ENCODE measurements at regions not wholly inside any gene's neighbourhood (a gene's known extent, or its start where the extent isn't known, plus 50 kb on each side); places are given as distances from the start of the nearest gene placed in this dataset.

GRCh38 chr13:31456056-31456455 lies 256.3 kb downstream of the B3GLCT start:
- H3K4me2 ChIP-seq (ENCODE audit: insufficient read depth in 1 of 2, low read depth in 2 of 2, low read length in 2 of 2) = no peak overlapping the region
- no peaks in the 10 kb centered on the region for H3K4me1 ChIP-seq (replicated peaks in 1 of 4; ENCODE audit: control insufficient read depth in 3 of 4, insufficient read depth in 4 of 4, low read length in 3 of 4)
- H3K4me3 ChIP-seq (ENCODE audit: extremely low read depth in 1 of 4, insufficient read depth in 2 of 4, low read depth in 3 of 4, low read length in 4 of 4) = no peak overlapping the region
- H4K5ac ChIP-seq (ENCODE audit: insufficient read length, low read depth, low read length) = no peak overlapping the region
- no peaks in the 10 kb centered on the region for H3K79me2 ChIP-seq (ENCODE audit: control insufficient read depth in 1 of 2, insufficient read depth in 2 of 2, low read length in 2 of 2)
- H3K14ac ChIP-seq (ENCODE audit: insufficient read length) = no peak overlapping the region
- no peaks in the 10 kb centered on the region for H3K27me3 ChIP-seq (replicated peaks in 1 of 4; ENCODE audit: control insufficient read depth in 3 of 4, extremely low read depth in 1 of 4, insufficient read depth in 3 of 4, low read length in 3 of 4)
- H2AK5ac ChIP-seq (ENCODE audit: low read depth, low read length) = no peak overlapping the region
- no peaks in the 10 kb centered on the region for H3K23me2 ChIP-seq (ENCODE audit: low read depth, low read length)
- no peak overlapping the region for H3K27ac ChIP-seq (ENCODE audit: low read depth, low read length)
- no peak overlapping the region for H3K56ac ChIP-seq (replicated peaks; ENCODE audit: insufficient read length, low read depth, low read length)
- no peaks in the 10 kb centered on the region for H4K20me1 ChIP-seq (replicated peaks in 1 of 2; ENCODE audit: control insufficient read depth in 1 of 2, insufficient read depth in 2 of 2, low read length in 2 of 2)
- ChIA-PET CTCF (ENCODE audit: partially characterized antibody) (interaction anchor here (0.7 to 1.4 kb wide), 3 partner anchors 8 to 255 kb away, joined by 3 to 4 read pairs (median 3); no protein-coding TSS in a partner anchor), POLR2A (ENCODE audit: partially characterized antibody) (no interaction called here)
- DNase-seq (ENCODE audit: low read depth in 1 of 2, low spot score in 2 of 2) (no peak), FAIRE-seq (no peak)
- H3K79me1 ChIP-seq (ENCODE audit: low read depth, low read length) = no peaks in the 10 kb centered on the region
- no peak overlapping the region for H2BK120ac ChIP-seq (replicated peaks; ENCODE audit: low read depth, low read length)
- H2AFZ ChIP-seq (ENCODE audit: low read length) = no peak overlapping the region
- no peak overlapping the region for H3K4ac ChIP-seq (replicated peaks; ENCODE audit: insufficient read length, low read depth, low read length)
- H2BK20ac ChIP-seq (ENCODE audit: low read length) = no peak overlapping the region
- no peak overlapping the region for H4K8ac ChIP-seq (ENCODE audit: extremely low read depth, insufficient read depth, low read length)
- H3K9ac ChIP-seq (replicated peaks in 1 of 4; ENCODE audit: extremely low read depth in 1 of 4, low read depth in 3 of 4, low read length in 3 of 4) = no peak overlapping the region
- no peak overlapping the region for H3K18ac ChIP-seq (ENCODE audit: extremely low read depth, low read length)
- H2BK5ac ChIP-seq (ENCODE audit: low read depth, low read length) = no peak overlapping the region
- no peaks in the 10 kb centered on the region for H3K36me3 ChIP-seq (ENCODE audit: control insufficient read depth in 2 of 4, insufficient read depth in 4 of 4, low read length in 3 of 4)
- H2BK15ac ChIP-seq (ENCODE audit: low read length) = no peak overlapping the region
- no peak overlapping the region for H2BK12ac ChIP-seq (ENCODE audit: low read depth, low read length)
- no peak overlapping the region for H4K91ac ChIP-seq (replicated peaks; ENCODE audit: insufficient read length, low read length)
- H3K9me3 ChIP-seq (ENCODE audit: insufficient read depth in 2 of 2, low read depth in 1 of 2, low read length in 1 of 2) = no peaks in the 10 kb centered on the region
- H3K23ac ChIP-seq (ENCODE audit: insufficient read length) = no peak overlapping the region
- TF ChIP-seq CHD1 (IDR thresholded peaks at IDR 0.05; ENCODE audit: low read depth, low read length) = no peak
- no peak for TF ChIP-seq E2F6 (IDR thresholded peaks at IDR 0.05)
- no peak for TF ChIP-seq BCL11A (IDR thresholded peaks at IDR 0.05; ENCODE audit: low read depth in 2 of 2, low read length in 2 of 2)
- no peak for TF ChIP-seq SIRT6 (IDR thresholded peaks at IDR 0.05; ENCODE audit: low read length)
- TF ChIP-seq TAF1 (IDR thresholded peaks at IDR 0.05; ENCODE audit: low read depth, low read length) = no peak
- no peak for TF ChIP-seq CBX5 (IDR thresholded peaks at IDR 0.05; ENCODE audit: low read depth, low read length)
- TF ChIP-seq RAD21 (IDR thresholded peaks at IDR 0.05 in 1 of 2, conservative IDR thresholded peaks at IDR 0.05 in 1 of 2; ENCODE audit: low read depth in 2 of 2, low read length in 2 of 2) = no peak
- no peak for TF ChIP-seq MAFK (IDR thresholded peaks at IDR 0.05; ENCODE audit: low read depth, low read length)
- TF ChIP-seq TCF12 (IDR thresholded peaks at IDR 0.05; ENCODE audit: low read depth, low read length) = no peak
- TF ChIP-seq POLR2A (IDR thresholded peaks at IDR 0.05; ENCODE audit: control extremely low read depth in 1 of 2, low read depth in 2 of 2, low read length in 2 of 2) = no peak
- TF ChIP-seq TAF7 (optimal IDR thresholded peaks at IDR 0.05; ENCODE audit: borderline replicate concordance, low read depth, low read length) = no peak
- TF ChIP-seq GABPA (IDR thresholded peaks at IDR 0.05; ENCODE audit: borderline replicate concordance, insufficient read depth, low read length) = no peak
- no peak for TF ChIP-seq EZH2 (IDR thresholded peaks at IDR 0.05; ENCODE audit: low read depth, low read length, severe bottlenecking)
- TF ChIP-seq HDAC6 (IDR thresholded peaks at IDR 0.05; ENCODE audit: low read depth, low read length) = no peak
- no peak for TF ChIP-seq RNF2 (IDR thresholded peaks at IDR 0.05; ENCODE audit: borderline replicate concordance, low read depth, low read length, missing control alignments, poor library complexity, severe bottlenecking)
- no peak for TF ChIP-seq SUZ12 (IDR thresholded peaks at IDR 0.05; ENCODE audit: low read length)
